CD4-positive, alpha-beta T cell (primary cell): ENCODE measurements at regions not wholly inside any gene's neighbourhood (a gene's known extent, or its start where the extent isn't known, plus 50 kb on each side); places are given as distances from the start of the nearest gene placed in this dataset.

Experiments used
- ATAC-seq: fragments of 200-7000 bp; cut with Tn5 transposase; one replicate; pipeline ENCODE4 v1.10.0; 2022; ENCODE audit warnings: mild to moderate bottlenecking; ENCODE audit not compliant: poor library complexity
- CTCF ChIA-PET: fragments of 350-600 bp; sonication (Branson Sonifier 250); formaldehyde crosslinking; loops from one replicate; lab custom pipeline; 2021; ENCODE audit warnings: antibody characterized with exemption, inconsistent platforms; lab: Charles Lee
- POLR2A ChIA-PET: fragments of 350-600 bp; sonication (Branson Sonifier 250); formaldehyde crosslinking; loops from one replicate; lab custom pipeline; 2021; ENCODE audit warnings: antibody characterized with exemption, inconsistent platforms; lab: Charles Lee
- DNase-seq, 14 experiments: peaks; one replicate each; pipeline ENCODE4 v3.0.0-alpha.2; 2013 to 2020; ENCODE audit warnings: mixed read lengths in 2 of 14
- H3K27ac ChIP-seq, 2 donors: one replicate each; pipeline versions ENCODE4 v1.5.1 to v1.7.0; 2013; ENCODE audit warnings: low read length in 2 of 2, low read depth in 1 of 2, mild to moderate bottlenecking in 1 of 2
- H3K27me3 ChIP-seq, 2 experiments: 1 replicate in 1 of 2; 2 replicates in 1 of 2; pipeline versions ENCODE4 v1.6.1 to v1.7.0; 2013; ENCODE audit warnings: low read length in 2 of 2, control low read depth in 1 of 2, mild to moderate bottlenecking in 1 of 2, moderate library complexity in 1 of 2; ENCODE audit not compliant: insufficient read depth in 2 of 2, control insufficient read depth in 1 of 2
- H3K36me3 ChIP-seq: one replicate; pipeline ENCODE4 v1.6.1; 2013; ENCODE audit warnings: low read length, control low read depth; ENCODE audit not compliant: insufficient read depth
- H3K4me1 ChIP-seq: one replicate; pipeline ENCODE4 v1.6.1; 2013; ENCODE audit warnings: low read length, control low read depth; ENCODE audit not compliant: insufficient read depth
- H3K4me3 ChIP-seq: one replicate; pipeline ENCODE4 v1.5.1; 2013; ENCODE audit warnings: mild to moderate bottlenecking, low read length, moderate library complexity
- H3K9me3 ChIP-seq, 2 experiments: 1 replicate in 1 of 2; 2 replicates in 1 of 2; pipeline versions ENCODE4 v1.6.1 to v1.7.0; 2013; ENCODE audit warnings: low read length in 2 of 2, mild to moderate bottlenecking in 2 of 2, control low read depth in 1 of 2, moderate library complexity in 1 of 2; ENCODE audit not compliant: control insufficient read depth in 1 of 2, insufficient read depth in 1 of 2
- H3K27ac Mint-ChIP-seq: one replicate; pipeline ENCODE4 v1.8.0; 2020; ENCODE audit warnings: mixed read lengths
- H3K27me3 Mint-ChIP-seq: one replicate; pipeline ENCODE4 v1.8.0; 2021; ENCODE audit warnings: mixed read lengths
- H3K36me3 Mint-ChIP-seq: one replicate; pipeline ENCODE4 v1.8.0; 2021; ENCODE audit warnings: low read depth, mixed read lengths
- H3K4me1 Mint-ChIP-seq: one replicate; pipeline ENCODE4 v1.8.0; 2021; ENCODE audit warnings: low read depth, mixed read lengths
- H3K4me3 Mint-ChIP-seq: one replicate; pipeline ENCODE4 v1.8.0; 2020; ENCODE audit warnings: mild to moderate bottlenecking, mixed read lengths
- H3K9me3 Mint-ChIP-seq: one replicate; pipeline ENCODE4 v1.8.0; 2020; ENCODE audit warnings: mixed read lengths
- intact Hi-C, 2 experiments: fragments of 100-400 bp; cut with DNase I in 1 of 2; cut with micrococcal nuclease in 1 of 2; formaldehyde crosslinking; loops; one replicate each; pipeline versions ENCODE4 v1.15.1 to v1.9.0; 2023 to 2025; cut with DNase I, micrococcal nuclease
- TF ChIP-seq, protein P1 (sequence below): fragments of 200-600 bp; IDR thresholded peaks from one replicate; pipeline ENCODE4 v1.8.0; 2022; ENCODE audit warnings: antibody characterized with exemption, mild to moderate bottlenecking

DNA sequence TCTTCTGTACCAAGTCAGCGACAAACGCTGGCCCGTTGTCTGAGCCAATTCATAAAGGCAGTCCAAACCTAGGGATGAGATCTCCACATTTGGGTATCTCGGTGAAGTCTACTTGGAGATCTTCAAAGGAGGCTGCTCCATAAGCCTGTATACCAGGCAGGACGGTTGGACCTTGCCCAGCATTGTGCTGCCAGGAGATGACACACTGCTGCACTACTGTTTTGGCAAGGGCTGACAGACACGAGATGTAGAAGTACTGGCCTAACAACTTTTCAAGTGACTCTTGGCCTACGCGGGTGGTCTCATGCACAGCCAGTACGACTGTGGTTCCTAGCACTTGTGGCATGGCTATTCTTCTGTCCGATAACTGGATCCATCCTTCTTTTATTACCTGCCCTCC, 135.3 kb downstream of the SLC38A6 start:
- intact Hi-C loops = no loop called here
- Histone ChIP-seq H3K27ac (no peak overlapping the region), H3K36me3 (no peaks in the 10 kb centered on the region), H3K4me1 (no peaks in the 10 kb centered on the region), H3K27me3 (peaks cover 0 to 3% of the 10 kb centered on the region in 2 experiments), H3K9me3 (peaks cover 6 to 24% of the 10 kb centered on the region in 2 experiments), H3K4me3 (no peak overlapping the region)
- H3K9me3 Mint-ChIP-seq = peaks cover 11% of the 10 kb centered on the region
- DNase-seq = no peak
- no peaks in the 10 kb centered on the region for H3K4me1 Mint-ChIP-seq
- H3K36me3 Mint-ChIP-seq = no peaks in the 10 kb centered on the region
- H3K4me3 Mint-ChIP-seq = no peak overlapping the region
- no peak overlapping the region for H3K27ac Mint-ChIP-seq
- ATAC-seq = no peak
- TF ChIP-seq, protein P1, sequence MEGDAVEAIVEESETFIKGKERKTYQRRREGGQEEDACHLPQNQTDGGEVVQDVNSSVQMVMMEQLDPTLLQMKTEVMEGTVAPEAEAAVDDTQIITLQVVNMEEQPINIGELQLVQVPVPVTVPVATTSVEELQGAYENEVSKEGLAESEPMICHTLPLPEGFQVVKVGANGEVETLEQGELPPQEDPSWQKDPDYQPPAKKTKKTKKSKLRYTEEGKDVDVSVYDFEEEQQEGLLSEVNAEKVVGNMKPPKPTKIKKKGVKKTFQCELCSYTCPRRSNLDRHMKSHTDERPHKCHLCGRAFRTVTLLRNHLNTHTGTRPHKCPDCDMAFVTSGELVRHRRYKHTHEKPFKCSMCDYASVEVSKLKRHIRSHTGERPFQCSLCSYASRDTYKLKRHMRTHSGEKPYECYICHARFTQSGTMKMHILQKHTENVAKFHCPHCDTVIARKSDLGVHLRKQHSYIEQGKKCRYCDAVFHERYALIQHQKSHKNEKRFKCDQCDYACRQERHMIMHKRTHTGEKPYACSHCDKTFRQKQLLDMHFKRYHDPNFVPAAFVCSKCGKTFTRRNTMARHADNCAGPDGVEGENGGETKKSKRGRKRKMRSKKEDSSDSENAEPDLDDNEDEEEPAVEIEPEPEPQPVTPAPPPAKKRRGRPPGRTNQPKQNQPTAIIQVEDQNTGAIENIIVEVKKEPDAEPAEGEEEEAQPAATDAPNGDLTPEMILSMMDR = no peak
- CTCF ChIA-PET = no interaction called here
- POLR2A ChIA-PET = no interaction called here
- H3K27me3 Mint-ChIP-seq = no peaks in the 10 kb centered on the region

DNA sequence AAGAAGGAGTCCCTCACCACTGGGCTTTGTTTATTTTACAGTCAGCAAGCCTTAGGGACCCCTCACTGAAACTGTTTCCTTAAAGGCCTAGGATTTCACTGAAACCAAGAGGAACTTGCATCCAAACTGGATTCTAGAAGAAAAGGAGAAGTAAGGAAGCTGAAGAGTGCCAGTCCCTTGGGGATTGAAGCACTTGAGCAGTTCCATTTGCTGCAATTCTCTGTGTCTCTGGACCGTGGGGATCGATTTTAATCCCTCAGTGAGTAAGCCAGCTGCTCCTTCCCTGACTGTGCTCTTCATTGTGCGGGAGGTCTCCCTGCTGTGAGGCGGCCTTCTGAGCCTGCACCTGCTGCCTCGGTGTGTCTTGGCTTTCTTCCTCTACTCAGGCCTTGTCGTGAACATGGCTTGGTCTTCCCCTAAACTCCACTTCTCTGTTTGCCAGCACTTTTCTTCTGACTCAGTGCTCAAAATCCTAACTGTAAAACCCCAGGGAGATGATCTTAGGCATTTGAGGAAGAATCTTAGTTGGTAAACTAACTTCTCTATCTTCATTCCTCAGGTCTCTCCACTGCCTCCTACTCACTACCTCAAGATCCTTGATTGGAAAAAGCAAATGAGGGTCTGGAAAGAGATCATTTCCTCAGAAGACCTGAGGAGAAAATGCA, 132.6 kb downstream of the SLC38A6 start:
- ATAC-seq (no peak), DNase-seq (no peak)
- H3K4me3 Mint-ChIP-seq = no peak overlapping the region
- Histone ChIP-seq H3K36me3 (no peaks in the 10 kb centered on the region), H3K27ac (no peak overlapping the region), H3K4me3 (no peak overlapping the region), H3K4me1 (no peaks in the 10 kb centered on the region), H3K9me3 (peaks cover 6 to 21% of the 10 kb centered on the region in 2 experiments), H3K27me3 (peaks cover 0 to 4% of the 10 kb centered on the region in 2 experiments)
- H3K27me3 Mint-ChIP-seq = peaks cover 11% of the 10 kb centered on the region
- H3K36me3 Mint-ChIP-seq = no peaks in the 10 kb centered on the region
- ChIA-PET CTCF (no interaction called here), POLR2A (no interaction called here)
- H3K9me3 Mint-ChIP-seq = peaks cover 11% of the 10 kb centered on the region
- H3K27ac Mint-ChIP-seq = no peak overlapping the region
- no peaks in the 10 kb centered on the region for H3K4me1 Mint-ChIP-seq
- intact Hi-C loops = no loop called here
- TF ChIP-seq, protein P1 = no peak

DNA sequence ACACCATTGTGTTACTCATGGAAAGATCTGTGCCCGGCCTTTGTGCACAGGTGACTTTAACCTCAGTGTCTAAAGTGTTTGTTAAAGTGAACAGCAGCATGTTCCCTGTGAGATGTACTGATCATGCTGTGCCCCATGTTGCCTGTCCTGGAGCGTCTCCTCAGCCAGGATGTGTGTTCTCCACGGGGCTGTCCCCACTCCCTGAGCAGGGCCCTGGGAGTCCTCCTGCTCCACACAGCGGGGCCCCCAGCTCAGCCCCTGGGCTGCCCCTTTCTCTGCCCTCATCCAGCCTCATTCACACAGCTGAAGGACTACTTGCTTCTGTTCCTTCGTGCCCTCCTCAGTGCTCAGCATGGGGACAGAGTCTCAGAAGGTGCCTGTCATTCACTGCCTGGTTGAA, 131.5 kb downstream of the SLC38A6 start:
- ChIA-PET CTCF (no interaction called here), POLR2A (no interaction called here)
- Histone ChIP-seq H3K4me3 (no peak overlapping the region), H3K27me3 (peaks cover 0 to 4% of the 10 kb centered on the region in 2 experiments), H3K27ac (no peak overlapping the region), H3K9me3 (peaks cover 6 to 21% of the 10 kb centered on the region in 2 experiments), H3K36me3 (no peaks in the 10 kb centered on the region), H3K4me1 (no peaks in the 10 kb centered on the region)
- TF ChIP-seq, protein P1 = no peak
- H3K27ac Mint-ChIP-seq = no peak overlapping the region
- peaks cover 11% of the 10 kb centered on the region for H3K9me3 Mint-ChIP-seq
- no peaks in the 10 kb centered on the region for H3K4me1 Mint-ChIP-seq
- no peak overlapping the region for H3K4me3 Mint-ChIP-seq
- DNase-seq (no peak), ATAC-seq (no peak)
- intact Hi-C loops = no loop called here
- no peaks in the 10 kb centered on the region for H3K36me3 Mint-ChIP-seq
- peaks cover 11% of the 10 kb centered on the region for H3K27me3 Mint-ChIP-seq
